AML-193 (cell line): ENCODE measurements at regions not wholly inside any gene's neighbourhood (a gene's known extent, or its start where the extent isn't known, plus 50 kb on each side); places are given as distances from the start of the nearest gene placed in this dataset.

Experiments
- DNase-seq, 2 experiments: peaks; one replicate each; lab custom pipeline; 2025; lab: John Stamatoyannopoulos, UW

GRCh38 chr13:73610799-73611592, 523.2 kb downstream of the KLF12 start:
- DNase-seq, result no peak

GRCh38 chr13:73608711-73609485, 525.3 kb downstream of the KLF12 start:
- no peak for DNase-seq

- no peak for DNase-seq
These were observed 526.1 kb downstream of the KLF12 start for GRCh38 chr13:73608157-73608516.

- DNase-seq, result no peak
These were observed 526.6 kb downstream of the KLF12 start for GRCh38 chr13:73607489-73608156.

- DNase-seq, result no peak
These were observed 530.6 kb downstream of the KLF12 start for GRCh38 chr13:73603646-73604045.

GRCh38 chr13:73602295-73602694, 531.9 kb downstream of the KLF12 start:
- no peak for DNase-seq

GRCh38 chr13:73601708-73602107, 532.5 kb downstream of the KLF12 start:
- no peak for DNase-seq

- DNase-seq, result no peak
These were observed 534.7 kb downstream of the KLF12 start for GRCh38 chr13:73599232-73600128.

- DNase-seq, result no peak
These were observed 536.0 kb downstream of the KLF12 start for GRCh38 chr13:73598020-73598712.

GRCh38 chr13:73596382-73596781, 537.6 kb downstream of the KLF5 start:
- DNase-seq, result no peak

GRCh38 chr13:73593199-73593765, 534.5 kb downstream of the KLF5 start:
- DNase-seq, result no peak

- DNase-seq, result no peak
These were observed 533.1 kb downstream of the KLF5 start for GRCh38 chr13:73591861-73592260.

- no peak for DNase-seq
These were observed 532.0 kb downstream of the KLF5 start for GRCh38 chr13:73590795-73591194.

GRCh38 chr13:73585236-73585635, 526.4 kb downstream of the KLF5 start:
- no peak for DNase-seq

GRCh38 chr13:73583331-73583730, 524.5 kb downstream of the KLF5 start:
- DNase-seq, result no peak

GRCh38 chr13:73580513-73581267, 521.9 kb downstream of the KLF5 start:
- no peak for DNase-seq

GRCh38 chr13:73579574-73580274, 520.9 kb downstream of the KLF5 start:
- DNase-seq, result no peak

GRCh38 chr13:73578251-73578875, 519.6 kb downstream of the KLF5 start:
- DNase-seq, result no peak

GRCh38 chr13:73576291-73576690, 517.5 kb downstream of the KLF5 start:
- no peak for DNase-seq
